ENCODE measurements at regions not wholly inside any gene's neighbourhood (a gene's known extent, or its start where the extent isn't known, plus 50 kb on each side); places are given as distances from the start of the nearest gene placed in this dataset.

DNA sequence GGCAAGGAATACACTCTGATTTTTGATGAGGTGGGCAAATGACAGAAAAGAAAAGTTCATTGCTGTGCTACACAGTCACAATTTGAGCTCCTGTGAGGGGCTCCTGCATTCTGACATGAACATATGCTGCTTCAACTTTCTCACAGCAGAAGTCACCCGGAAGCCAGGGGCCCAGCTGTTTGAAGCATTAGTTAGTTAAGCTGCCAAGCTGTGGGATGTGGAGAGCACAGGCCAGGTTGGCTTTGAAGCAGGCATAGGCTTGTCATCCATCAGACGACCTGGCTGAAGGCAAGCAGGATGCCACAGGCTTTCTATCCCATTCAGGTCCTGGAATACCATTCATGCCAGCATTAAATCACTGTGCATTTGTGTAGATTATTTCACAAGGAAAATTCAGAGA is 63.1 kb downstream of the MTNR1B start:
- TF ChIP-seq, protein P1, sequence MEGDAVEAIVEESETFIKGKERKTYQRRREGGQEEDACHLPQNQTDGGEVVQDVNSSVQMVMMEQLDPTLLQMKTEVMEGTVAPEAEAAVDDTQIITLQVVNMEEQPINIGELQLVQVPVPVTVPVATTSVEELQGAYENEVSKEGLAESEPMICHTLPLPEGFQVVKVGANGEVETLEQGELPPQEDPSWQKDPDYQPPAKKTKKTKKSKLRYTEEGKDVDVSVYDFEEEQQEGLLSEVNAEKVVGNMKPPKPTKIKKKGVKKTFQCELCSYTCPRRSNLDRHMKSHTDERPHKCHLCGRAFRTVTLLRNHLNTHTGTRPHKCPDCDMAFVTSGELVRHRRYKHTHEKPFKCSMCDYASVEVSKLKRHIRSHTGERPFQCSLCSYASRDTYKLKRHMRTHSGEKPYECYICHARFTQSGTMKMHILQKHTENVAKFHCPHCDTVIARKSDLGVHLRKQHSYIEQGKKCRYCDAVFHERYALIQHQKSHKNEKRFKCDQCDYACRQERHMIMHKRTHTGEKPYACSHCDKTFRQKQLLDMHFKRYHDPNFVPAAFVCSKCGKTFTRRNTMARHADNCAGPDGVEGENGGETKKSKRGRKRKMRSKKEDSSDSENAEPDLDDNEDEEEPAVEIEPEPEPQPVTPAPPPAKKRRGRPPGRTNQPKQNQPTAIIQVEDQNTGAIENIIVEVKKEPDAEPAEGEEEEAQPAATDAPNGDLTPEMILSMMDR (IDR thresholded peaks at IDR 0.05), result no peak
- TF ChIP-seq EP300 (IDR thresholded peaks at IDR 0.05) (no peak), POLR2A (IDR thresholded peaks at IDR 0.05) (no peak), POLR2AphosphoS5 (IDR thresholded peaks at IDR 0.05) (no peak)

Measured in gastroesophageal sphincter (tissue), 3 donors.